ENCODE measurements at regions not wholly inside any gene's neighbourhood (a gene's known extent, or its start where the extent isn't known, plus 50 kb on each side); places are given as distances from the start of the nearest gene placed in this dataset.

DNA sequence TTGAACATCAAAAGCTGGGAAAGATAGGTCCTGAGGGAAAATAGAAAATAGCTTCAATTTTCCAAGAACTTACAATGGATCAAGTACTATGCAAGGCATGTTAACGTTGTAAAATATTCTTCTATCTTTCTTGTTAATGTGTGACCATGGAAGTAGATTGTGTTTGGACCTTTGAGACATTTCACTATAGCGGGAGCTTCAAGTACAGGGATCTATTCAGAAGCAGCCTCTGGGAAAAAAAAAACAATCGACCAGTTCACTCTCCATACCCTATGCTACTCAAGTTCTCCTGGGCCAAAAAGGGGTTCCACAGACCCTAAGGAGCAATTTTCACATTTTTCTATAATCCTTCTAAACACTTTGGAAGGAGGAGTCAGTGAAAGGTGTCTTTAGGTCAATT lies 54.1 kb upstream of the ATP10B start:
- DNase-seq (ENCODE audit: low spot score): no peak
- ATAC-seq: no peak

DNA sequence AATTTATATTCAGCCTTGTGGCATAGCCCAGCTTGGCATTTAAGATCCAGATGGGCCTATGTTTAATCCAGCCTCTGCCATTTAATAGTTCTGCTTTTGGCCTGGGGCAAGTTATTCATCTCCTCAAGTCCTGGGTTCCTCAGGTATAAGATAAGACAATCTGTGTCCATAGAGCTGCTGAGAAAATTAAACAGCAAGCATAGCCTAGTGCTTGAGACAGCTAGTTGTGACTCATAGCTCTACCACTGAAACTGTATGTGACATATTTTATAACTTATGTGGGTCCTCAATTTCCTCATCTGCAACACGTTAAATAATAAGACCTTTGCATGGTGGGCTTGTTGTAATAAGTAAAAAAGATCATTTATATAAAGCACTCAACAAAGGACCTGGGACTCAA lies 53.3 kb upstream of the ATP10B start:
- DNase-seq (ENCODE audit: low spot score): no peak
- ATAC-seq: no peak

DNA sequence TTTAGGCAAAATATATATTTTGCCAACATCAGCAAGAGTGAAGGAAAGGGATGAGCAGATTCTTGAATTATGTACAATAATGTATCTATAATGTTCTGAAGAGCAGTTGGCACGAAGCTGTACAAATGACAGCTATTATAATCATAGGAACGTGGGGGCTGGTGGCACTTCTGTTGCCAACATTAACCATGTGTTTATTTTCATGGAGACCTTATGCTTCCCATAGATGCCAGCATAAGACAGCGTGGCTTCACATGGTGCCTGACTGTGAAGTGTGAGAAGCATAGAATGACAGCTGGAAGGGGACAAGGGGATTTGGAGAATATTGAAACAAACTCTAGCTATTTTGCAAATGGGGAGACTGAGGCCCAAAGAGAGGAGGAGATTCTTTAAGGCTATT lies 52.6 kb upstream of the ATP10B start:
- ATAC-seq (no peak), DNase-seq (ENCODE audit: low spot score) (no peak)

DNA sequence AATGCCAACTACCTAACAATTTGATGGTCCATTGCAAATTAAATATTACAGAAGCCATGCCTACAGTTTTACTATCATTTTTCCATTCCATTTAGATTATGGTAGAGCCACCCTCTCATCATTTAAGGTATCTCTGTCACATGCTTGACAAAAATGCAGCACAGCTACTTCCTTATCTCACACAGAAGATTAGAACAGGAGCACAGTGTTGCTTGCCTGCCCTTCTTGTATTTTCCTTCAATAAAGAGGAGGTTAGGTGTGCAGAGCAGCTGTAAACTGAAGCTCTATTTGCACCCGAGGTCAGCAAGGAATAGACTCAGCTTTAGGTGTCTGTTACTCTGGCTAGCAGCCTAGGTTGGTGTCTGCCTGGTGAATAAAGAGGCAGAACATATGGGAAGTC lies 51.5 kb upstream of the ATP10B start:
- ATAC-seq (no peak), DNase-seq (ENCODE audit: low spot score) (no peak)

DNA sequence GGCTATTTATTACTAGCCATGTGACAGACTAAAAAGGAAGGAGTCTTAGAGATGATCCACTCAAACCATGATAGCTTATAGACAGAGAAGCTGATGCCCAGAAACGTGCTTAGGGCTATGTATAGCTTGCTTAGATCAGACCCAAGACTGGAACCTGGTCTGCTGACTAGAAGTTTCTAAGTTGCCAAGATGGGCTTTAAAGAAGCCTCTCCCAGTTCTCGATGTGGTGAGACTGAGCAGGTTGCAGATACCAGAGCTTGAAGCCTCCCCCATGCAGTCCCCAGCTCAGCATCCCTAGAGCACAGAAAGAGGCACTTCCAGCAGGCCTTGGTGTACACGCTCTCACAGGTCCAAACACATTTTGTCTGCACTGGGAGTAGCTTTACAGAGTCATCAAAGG lies 51.1 kb upstream of the ATP10B start:
- ATAC-seq (no peak), DNase-seq (ENCODE audit: low spot score) (no peak)
